ENCODE measurements at regions not wholly inside any gene's neighbourhood (a gene's known extent, or its start where the extent isn't known, plus 50 kb on each side); places are given as distances from the start of the nearest gene placed in this dataset.

DNA sequence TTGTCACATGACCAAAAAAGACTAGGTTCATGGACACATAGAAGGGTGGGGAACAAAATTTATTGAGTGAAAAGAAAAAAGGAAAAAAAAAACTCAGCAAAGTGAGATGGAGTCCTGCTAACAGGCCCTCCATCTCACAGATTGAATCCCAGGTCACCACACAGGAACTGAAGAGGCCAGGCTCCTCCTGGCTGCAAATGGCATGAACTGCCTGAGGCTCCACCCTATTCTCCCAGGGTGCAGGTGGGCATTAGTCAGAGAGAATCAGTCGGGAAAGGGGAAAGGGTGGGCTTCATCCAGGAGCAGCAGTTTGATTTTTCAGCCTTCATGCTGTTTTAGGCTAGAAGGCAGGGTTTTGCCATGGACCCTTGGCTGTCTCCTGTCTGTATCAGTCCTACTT, 128.5 kb upstream of the GRID2 start:
- TF ChIP-seq, protein P1, sequence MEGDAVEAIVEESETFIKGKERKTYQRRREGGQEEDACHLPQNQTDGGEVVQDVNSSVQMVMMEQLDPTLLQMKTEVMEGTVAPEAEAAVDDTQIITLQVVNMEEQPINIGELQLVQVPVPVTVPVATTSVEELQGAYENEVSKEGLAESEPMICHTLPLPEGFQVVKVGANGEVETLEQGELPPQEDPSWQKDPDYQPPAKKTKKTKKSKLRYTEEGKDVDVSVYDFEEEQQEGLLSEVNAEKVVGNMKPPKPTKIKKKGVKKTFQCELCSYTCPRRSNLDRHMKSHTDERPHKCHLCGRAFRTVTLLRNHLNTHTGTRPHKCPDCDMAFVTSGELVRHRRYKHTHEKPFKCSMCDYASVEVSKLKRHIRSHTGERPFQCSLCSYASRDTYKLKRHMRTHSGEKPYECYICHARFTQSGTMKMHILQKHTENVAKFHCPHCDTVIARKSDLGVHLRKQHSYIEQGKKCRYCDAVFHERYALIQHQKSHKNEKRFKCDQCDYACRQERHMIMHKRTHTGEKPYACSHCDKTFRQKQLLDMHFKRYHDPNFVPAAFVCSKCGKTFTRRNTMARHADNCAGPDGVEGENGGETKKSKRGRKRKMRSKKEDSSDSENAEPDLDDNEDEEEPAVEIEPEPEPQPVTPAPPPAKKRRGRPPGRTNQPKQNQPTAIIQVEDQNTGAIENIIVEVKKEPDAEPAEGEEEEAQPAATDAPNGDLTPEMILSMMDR (IDR thresholded peaks at IDR 0.05; ENCODE audit: control insufficient read depth, insufficient read depth, low read depth, low read length, missing control alignments): no peak
- no peak overlapping the region for H3K4me3 ChIP-seq (ENCODE audit: control insufficient read depth, low read depth, low read length)
- no peak for DNase-seq (ENCODE audit: low read depth)

DNA sequence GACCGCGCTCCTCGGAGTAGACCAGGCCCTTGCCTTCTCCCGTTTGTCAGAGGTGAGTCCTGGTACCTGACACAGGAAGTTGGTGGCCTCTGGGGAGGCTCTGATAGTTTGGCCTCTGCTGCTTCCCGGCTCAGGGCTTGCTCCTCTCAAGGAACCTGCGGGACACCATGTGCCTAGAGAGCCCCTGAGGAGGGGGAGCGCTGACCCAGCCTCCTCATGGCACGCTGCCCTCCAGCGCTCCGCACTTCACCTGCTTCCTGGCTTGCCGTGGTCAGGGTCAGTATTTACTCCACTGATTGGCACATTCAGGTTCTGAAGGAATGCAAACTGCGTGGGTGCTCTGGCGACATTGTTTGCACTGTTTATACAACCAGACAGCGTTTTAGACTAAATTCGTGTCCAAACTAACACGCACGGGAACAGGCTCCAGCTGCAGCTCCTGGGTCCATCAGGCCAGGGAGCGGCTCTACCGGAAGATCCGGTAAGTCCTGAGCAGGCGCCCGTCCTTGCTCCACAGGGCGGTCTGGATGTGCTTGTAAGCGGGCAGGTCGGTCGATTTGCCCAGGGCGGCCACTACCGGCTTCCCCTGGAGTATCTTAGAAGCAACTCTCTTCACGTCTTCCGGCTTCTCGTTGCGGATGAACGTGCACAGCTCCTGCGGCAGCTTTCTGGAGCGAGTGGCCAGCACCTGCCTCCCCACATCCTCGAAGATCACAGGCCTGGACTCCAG, 121.6 kb upstream of the GRID2 start:
- TF ChIP-seq, protein P1 (IDR thresholded peaks at IDR 0.05; ENCODE audit: control insufficient read depth, insufficient read depth, low read depth, low read length, missing control alignments): no peak
- H3K4me3 ChIP-seq (ENCODE audit: control insufficient read depth, low read depth, low read length): no peak overlapping the region
- DNase-seq (ENCODE audit: low read depth): no peak

DNA sequence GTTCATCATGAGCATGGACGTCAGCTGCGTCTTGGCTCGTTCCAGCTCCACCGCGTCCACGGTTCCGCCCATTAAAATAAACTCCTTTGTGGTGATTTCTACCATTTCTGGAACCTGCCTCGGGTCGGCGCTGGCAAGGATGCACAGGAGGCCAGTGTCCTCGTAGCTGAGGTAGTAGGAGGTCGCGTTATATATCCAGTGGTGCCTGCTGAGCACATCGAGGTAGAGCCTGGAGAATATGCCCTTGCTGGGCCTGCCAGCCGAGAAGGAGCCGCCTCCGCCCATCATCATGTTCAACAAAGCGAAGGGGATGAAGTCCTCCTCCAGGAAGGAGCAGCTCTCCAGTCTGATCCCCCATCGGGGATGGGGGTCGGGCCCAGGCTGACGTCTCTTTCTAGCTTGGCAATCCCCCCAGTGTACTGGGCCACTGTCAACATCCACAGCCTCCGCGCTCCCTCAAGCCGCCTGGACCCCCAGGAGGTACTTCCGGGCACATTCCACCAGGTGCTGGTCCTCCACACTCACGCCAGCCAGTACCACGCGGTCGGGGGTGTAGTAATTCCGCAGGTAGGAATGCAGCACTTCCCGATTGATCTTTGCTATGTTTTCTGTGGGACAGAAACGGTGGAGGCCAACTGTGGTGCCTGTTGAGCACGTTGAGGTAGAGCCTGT, 120.9 kb upstream of the GRID2 start:
- no peak for DNase-seq (ENCODE audit: low read depth)
- TF ChIP-seq, protein P1 (IDR thresholded peaks at IDR 0.05; ENCODE audit: control insufficient read depth, insufficient read depth, low read depth, low read length, missing control alignments): no peak
- H3K4me3 ChIP-seq (ENCODE audit: control insufficient read depth, low read depth, low read length): no peak overlapping the region

DNA sequence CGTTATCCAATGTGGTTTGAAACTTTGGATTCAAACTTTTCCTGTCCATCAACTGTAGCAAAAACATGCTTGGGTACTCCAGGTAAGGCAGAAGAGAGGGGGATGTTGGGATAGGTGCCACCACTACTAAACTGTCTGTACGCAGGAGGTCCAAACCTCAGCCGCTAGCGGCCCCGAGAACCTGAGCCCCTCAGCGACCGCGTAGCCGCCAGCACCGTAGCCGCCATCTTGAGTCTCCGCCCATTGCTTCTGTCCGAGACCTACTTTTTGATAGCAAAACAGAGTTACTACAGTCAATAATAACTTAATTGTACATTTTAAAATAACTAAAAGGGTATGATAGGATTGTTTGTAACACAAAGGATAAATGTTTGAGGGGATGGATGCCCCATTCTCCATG, 119.9 kb upstream of the GRID2 start:
- DNase-seq (ENCODE audit: low read depth): no peak
- TF ChIP-seq, protein P1 (IDR thresholded peaks at IDR 0.05; ENCODE audit: control insufficient read depth, insufficient read depth, low read depth, low read length, missing control alignments): no peak
- H3K4me3 ChIP-seq (ENCODE audit: control insufficient read depth, low read depth, low read length): no peak overlapping the region

DNA sequence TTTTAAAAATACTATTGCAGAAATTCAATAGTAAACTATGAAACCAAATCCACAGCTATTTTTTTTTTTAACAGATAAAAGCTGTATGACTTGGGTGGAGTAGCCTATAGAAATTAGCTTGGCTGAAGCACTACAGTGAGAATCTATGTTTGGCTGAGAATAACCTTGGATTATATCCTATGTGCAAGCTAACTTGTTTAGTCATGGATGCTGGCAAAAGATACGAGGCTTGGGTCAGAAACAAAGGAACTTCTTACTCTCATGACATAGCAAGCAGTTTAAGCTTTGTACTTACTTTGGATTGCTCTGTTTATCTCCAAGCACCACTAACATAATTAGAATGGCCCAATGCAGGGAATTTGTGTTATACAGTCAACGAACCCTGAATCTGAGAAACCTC, 119.2 kb upstream of the GRID2 start:
- no peak for DNase-seq (ENCODE audit: low read depth)
- TF ChIP-seq, protein P1 (IDR thresholded peaks at IDR 0.05; ENCODE audit: control insufficient read depth, insufficient read depth, low read depth, low read length, missing control alignments): no peak
- no peak overlapping the region for H3K4me3 ChIP-seq (ENCODE audit: control insufficient read depth, low read depth, low read length)

DNA sequence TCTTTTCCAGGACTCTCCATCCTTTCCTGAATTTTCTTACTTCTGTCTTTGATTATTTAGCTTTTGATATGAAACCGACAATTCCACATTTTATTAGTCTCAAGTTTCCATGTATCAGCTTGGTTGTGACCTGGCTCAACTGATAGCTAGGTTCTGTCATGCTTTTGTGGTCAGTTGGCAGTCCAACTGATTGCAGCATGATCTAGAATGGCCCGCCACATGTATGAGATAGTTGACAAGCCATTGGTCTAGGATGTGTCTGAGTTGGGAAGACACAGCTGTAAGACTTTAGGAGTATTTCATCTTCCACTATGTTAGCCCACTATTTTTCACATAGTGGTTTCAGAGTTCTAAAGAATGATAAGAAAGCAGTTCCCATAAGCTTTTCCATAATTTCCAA, 117.5 kb upstream of the GRID2 start:
- DNase-seq (ENCODE audit: low read depth): no peak
- no peak overlapping the region for H3K4me3 ChIP-seq (ENCODE audit: control insufficient read depth, low read depth, low read length)
- TF ChIP-seq, protein P1 (IDR thresholded peaks at IDR 0.05; ENCODE audit: control insufficient read depth, insufficient read depth, low read depth, low read length, missing control alignments): no peak
